ENCODE measurements at regions not wholly inside any gene's neighbourhood (a gene's known extent, or its start where the extent isn't known, plus 50 kb on each side); places are given as distances from the start of the nearest gene placed in this dataset.

DNA sequence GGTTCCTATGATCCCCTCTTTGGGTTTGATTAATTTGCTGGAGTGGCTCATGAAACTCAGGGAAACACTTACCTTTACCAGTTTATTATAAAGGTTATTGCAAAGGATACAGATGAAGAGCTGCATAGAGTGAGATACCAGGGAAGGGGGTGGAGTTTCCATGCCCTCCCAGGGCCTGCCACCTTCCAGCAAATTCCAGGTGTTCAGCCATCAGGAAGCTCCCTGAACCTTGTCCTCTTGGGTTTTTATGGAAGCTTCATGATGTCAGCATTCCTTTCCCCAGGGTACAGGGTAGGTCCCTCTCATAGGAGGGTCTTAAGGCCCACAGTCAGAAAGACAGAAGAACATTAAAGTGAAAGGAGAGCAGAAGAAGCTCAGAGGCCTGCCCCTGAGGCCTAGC, 123.9 kb upstream of the DCC start:
- TF ChIP-seq, protein P1, sequence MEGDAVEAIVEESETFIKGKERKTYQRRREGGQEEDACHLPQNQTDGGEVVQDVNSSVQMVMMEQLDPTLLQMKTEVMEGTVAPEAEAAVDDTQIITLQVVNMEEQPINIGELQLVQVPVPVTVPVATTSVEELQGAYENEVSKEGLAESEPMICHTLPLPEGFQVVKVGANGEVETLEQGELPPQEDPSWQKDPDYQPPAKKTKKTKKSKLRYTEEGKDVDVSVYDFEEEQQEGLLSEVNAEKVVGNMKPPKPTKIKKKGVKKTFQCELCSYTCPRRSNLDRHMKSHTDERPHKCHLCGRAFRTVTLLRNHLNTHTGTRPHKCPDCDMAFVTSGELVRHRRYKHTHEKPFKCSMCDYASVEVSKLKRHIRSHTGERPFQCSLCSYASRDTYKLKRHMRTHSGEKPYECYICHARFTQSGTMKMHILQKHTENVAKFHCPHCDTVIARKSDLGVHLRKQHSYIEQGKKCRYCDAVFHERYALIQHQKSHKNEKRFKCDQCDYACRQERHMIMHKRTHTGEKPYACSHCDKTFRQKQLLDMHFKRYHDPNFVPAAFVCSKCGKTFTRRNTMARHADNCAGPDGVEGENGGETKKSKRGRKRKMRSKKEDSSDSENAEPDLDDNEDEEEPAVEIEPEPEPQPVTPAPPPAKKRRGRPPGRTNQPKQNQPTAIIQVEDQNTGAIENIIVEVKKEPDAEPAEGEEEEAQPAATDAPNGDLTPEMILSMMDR (conservative IDR thresholded peaks at IDR 0.05; ENCODE audit: low read length), result no peak
- no peak for TF ChIP-seq EZH2phosphoT487 (IDR thresholded peaks at IDR 0.05; ENCODE audit: borderline replicate concordance, low read depth, low read length)

Measured in OCI-LY7 (cell line).